ENCODE measurements at regions not wholly inside any gene's neighbourhood (a gene's known extent, or its start where the extent isn't known, plus 50 kb on each side); places are given as distances from the start of the nearest gene placed in this dataset.

- DNase-seq (ENCODE audit: insufficient read length, low spot score) (no peak), FAIRE-seq (no peak)
- TF ChIP-seq POLR2AphosphoS5 (IDR thresholded peaks at IDR 0.05; ENCODE audit: low read depth, low read length) (no peak), PAX5 (IDR thresholded peaks at IDR 0.05; ENCODE audit: insufficient read depth, low read length, severe bottlenecking) (no peak), TAF1 (IDR thresholded peaks at IDR 0.05; ENCODE audit: low read depth, low read length) (no peak), SPI1 (IDR thresholded peaks at IDR 0.05; ENCODE audit: low read depth, low read length) (no peak), POU2F2 (IDR thresholded peaks at IDR 0.05; ENCODE audit: low read depth, low read length) (no peak), POLR2A (IDR thresholded peaks at IDR 0.05; ENCODE audit: low read depth, low read length) (no peak)
These were observed 825.1 kb downstream of the RNF144A start for GRCh38 chr2:7742301-7742700.

- DNase-seq (ENCODE audit: insufficient read length, low spot score) (no peak), FAIRE-seq (no peak)
- TF ChIP-seq POU2F2 (IDR thresholded peaks at IDR 0.05; ENCODE audit: low read depth, low read length), result no peak
- no peak for TF ChIP-seq PAX5 (IDR thresholded peaks at IDR 0.05; ENCODE audit: insufficient read depth, low read length, severe bottlenecking)
These were observed 827.6 kb downstream of the RNF144A start for GRCh38 chr2:7744827-7745226.

GRCh38 chr2:7745369-7745768, 828.2 kb downstream of the RNF144A start:
- FAIRE-seq (no peak), DNase-seq (ENCODE audit: insufficient read length, low spot score) (no peak)
- TF ChIP-seq TAF1 (IDR thresholded peaks at IDR 0.05; ENCODE audit: low read depth, low read length) (no peak), POU2F2 (IDR thresholded peaks at IDR 0.05; ENCODE audit: low read depth, low read length) (no peak), POLR2A (IDR thresholded peaks at IDR 0.05; ENCODE audit: low read depth, low read length) (no peak), SPI1 (IDR thresholded peaks at IDR 0.05; ENCODE audit: low read depth, low read length) (no peak), PAX5 (IDR thresholded peaks at IDR 0.05; ENCODE audit: insufficient read depth, low read length, severe bottlenecking) (no peak), POLR2AphosphoS5 (IDR thresholded peaks at IDR 0.05; ENCODE audit: low read depth, low read length) (no peak)

DNA sequence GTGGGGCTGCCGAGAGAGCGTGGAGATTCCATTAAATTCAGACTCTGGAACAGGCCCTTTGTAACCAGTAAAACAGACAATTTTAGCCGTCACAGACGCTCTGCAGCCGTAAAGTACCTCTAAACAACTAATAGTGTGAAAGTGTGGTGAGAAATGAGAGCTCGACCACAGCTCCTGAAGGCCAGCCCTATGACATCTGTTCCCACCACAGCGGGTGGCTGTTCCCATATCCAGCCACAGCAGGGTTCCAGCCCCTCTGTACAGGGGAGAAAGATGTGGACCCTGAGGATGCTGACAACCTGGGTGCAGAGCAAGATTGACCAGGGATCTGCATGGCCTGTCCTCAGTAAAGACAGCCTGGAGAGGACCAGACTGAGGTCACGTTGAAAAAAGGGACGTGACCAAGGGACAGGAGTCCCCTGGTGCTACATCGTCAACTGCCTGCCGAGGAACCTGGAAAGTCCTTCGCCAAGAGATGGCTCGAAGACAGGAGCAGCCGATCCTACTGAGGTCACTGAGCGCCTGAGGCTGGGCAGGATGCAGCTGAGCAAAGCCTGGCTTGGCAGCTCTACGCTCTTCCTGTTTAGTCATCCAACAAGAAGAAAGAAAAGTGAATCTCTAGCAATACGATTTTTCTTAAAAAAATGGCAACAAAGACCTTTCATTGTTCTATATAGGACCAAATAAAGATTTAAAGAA, 831.7 kb downstream of the RNF144A start:
- no peak for TF ChIP-seq SPI1 (IDR thresholded peaks at IDR 0.05; ENCODE audit: low read depth, low read length)
- TF ChIP-seq POU2F2 (IDR thresholded peaks at IDR 0.05; ENCODE audit: low read depth, low read length), result no peak
- TF ChIP-seq POLR2A (IDR thresholded peaks at IDR 0.05; ENCODE audit: low read depth, low read length), result no peak
- no peak for TF ChIP-seq POLR2AphosphoS5 (IDR thresholded peaks at IDR 0.05; ENCODE audit: low read depth, low read length)
- no peak for TF ChIP-seq PAX5 (IDR thresholded peaks at IDR 0.05; ENCODE audit: insufficient read depth, low read length, severe bottlenecking)
- TF ChIP-seq TAF1 (IDR thresholded peaks at IDR 0.05; ENCODE audit: low read depth, low read length), result no peak

DNA sequence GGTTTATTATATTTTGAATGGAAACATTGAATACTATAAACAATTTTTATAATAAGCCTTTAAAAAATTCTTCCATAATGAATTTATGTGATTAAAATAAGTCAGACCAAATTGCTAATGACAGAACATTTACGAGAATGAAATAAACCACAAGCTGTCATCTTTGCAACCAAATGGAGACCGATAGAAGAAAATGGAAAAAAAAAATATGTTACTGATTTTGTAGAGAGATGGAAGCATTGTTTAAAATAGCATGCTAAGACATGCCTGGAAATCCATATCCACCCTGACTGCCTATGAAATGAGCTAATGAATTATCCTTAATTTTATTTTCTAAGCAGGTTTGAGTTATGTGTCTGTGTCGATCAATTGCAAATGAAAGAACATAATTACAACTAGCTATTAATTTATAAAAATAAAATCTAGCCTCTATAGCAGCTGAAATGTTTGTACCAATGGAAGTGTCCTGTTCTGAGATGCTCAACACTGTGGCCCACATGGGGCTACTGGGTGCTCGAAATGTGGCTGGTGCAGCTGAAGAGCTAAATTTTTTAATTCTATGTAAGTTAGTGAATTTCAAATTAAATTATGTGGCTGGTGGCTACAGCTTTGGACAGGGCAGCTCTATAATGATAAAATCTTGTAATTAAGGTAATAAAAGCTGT, 832.8 kb downstream of the RNF144A start:
- FAIRE-seq (no peak), DNase-seq (ENCODE audit: insufficient read length, low spot score) (no peak)
- TF ChIP-seq TAF1 (IDR thresholded peaks at IDR 0.05; ENCODE audit: low read depth, low read length) (no peak), SPI1 (IDR thresholded peaks at IDR 0.05; ENCODE audit: low read depth, low read length) (no peak), PAX5 (IDR thresholded peaks at IDR 0.05; ENCODE audit: insufficient read depth, low read length, severe bottlenecking) (no peak), POLR2AphosphoS5 (IDR thresholded peaks at IDR 0.05; ENCODE audit: low read depth, low read length) (no peak), POU2F2 (IDR thresholded peaks at IDR 0.05; ENCODE audit: low read depth, low read length) (no peak), POLR2A (IDR thresholded peaks at IDR 0.05; ENCODE audit: low read depth, low read length) (no peak)

More for the DNA sequence above, 831.7 kb downstream of the RNF144A start:
- no peak for DNase-seq (ENCODE audit: insufficient read length, low spot score)
- no peak for FAIRE-seq

GRCh38 chr2:7752291-7752690, 835.1 kb downstream of the RNF144A start:
- DNase-seq (ENCODE audit: insufficient read length, low spot score), result no peak
- TF ChIP-seq POU2F2 (IDR thresholded peaks at IDR 0.05; ENCODE audit: low read depth, low read length), result no peak
- no peak for TF ChIP-seq POLR2A (IDR thresholded peaks at IDR 0.05; ENCODE audit: low read depth, low read length)
- no peak for TF ChIP-seq PAX5 (IDR thresholded peaks at IDR 0.05; ENCODE audit: insufficient read depth, low read length, severe bottlenecking)
- TF ChIP-seq TAF1 (IDR thresholded peaks at IDR 0.05; ENCODE audit: low read depth, low read length), result no peak
- no peak for TF ChIP-seq SPI1 (IDR thresholded peaks at IDR 0.05; ENCODE audit: low read depth, low read length)
- no peak for TF ChIP-seq POLR2AphosphoS5 (IDR thresholded peaks at IDR 0.05; ENCODE audit: low read depth, low read length)
- no peak for FAIRE-seq

GRCh38 chr2:7753777-7754176, 836.6 kb downstream of the RNF144A start:
- DNase-seq (ENCODE audit: insufficient read length, low spot score) (no peak), FAIRE-seq (no peak)
- no peak for TF ChIP-seq POU2F2 (IDR thresholded peaks at IDR 0.05; ENCODE audit: low read depth, low read length)
- no peak for TF ChIP-seq POLR2AphosphoS5 (IDR thresholded peaks at IDR 0.05; ENCODE audit: low read depth, low read length)
- TF ChIP-seq POLR2A (IDR thresholded peaks at IDR 0.05; ENCODE audit: low read depth, low read length), result no peak
- TF ChIP-seq PAX5 (IDR thresholded peaks at IDR 0.05; ENCODE audit: insufficient read depth, low read length, severe bottlenecking), result no peak
- TF ChIP-seq TAF1 (IDR thresholded peaks at IDR 0.05; ENCODE audit: low read depth, low read length), result no peak

- DNase-seq (ENCODE audit: insufficient read length, low spot score), result no peak
- TF ChIP-seq SPI1 (IDR thresholded peaks at IDR 0.05; ENCODE audit: low read depth, low read length) (no peak), POLR2A (IDR thresholded peaks at IDR 0.05; ENCODE audit: low read depth, low read length) (no peak), POU2F2 (IDR thresholded peaks at IDR 0.05; ENCODE audit: low read depth, low read length) (no peak), TAF1 (IDR thresholded peaks at IDR 0.05; ENCODE audit: low read depth, low read length) (no peak), POLR2AphosphoS5 (IDR thresholded peaks at IDR 0.05; ENCODE audit: low read depth, low read length) (no peak)
- no peak for FAIRE-seq
These were observed 838.7 kb downstream of the RNF144A start for GRCh38 chr2:7755879-7756278.

DNA sequence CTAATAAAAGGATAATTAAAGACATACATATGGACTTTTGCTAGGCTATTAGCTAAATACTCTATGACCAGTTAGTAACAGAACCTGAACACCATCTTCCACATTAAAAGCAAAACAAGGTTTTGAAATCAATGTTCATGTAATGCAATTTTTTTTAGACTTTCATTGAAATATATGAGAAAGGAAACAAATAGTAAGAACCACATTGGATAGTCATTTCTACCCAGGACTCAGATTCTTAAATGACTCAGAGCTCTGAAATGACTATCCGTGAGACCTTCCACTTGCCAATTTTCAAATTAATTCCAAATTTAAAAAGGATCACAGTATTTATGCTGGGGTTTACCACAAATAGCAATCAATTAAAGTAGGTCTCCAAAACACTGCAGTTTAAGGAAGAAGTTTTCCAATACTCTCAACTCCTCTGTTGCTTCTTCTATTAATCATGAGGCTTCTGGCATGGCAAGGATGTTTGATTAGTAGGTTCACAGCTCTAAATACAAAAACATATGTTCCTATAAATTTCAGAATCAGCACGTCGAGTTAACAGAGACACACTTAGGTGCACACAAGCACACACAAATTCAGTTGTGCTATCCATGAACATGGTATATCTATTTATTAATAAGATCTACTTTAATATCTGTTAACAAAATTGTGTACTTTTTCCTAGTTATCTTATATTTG, 841.0 kb downstream of the RNF144A start:
- FAIRE-seq (no peak), DNase-seq (ENCODE audit: insufficient read length, low spot score) (no peak)
- TF ChIP-seq POU2F2 (IDR thresholded peaks at IDR 0.05; ENCODE audit: low read depth, low read length) (no peak), TAF1 (IDR thresholded peaks at IDR 0.05; ENCODE audit: low read depth, low read length) (no peak), PAX5 (IDR thresholded peaks at IDR 0.05; ENCODE audit: insufficient read depth, low read length, severe bottlenecking) (no peak), SPI1 (IDR thresholded peaks at IDR 0.05; ENCODE audit: low read depth, low read length) (no peak), POLR2A (IDR thresholded peaks at IDR 0.05; ENCODE audit: low read depth, low read length) (no peak), POLR2AphosphoS5 (IDR thresholded peaks at IDR 0.05; ENCODE audit: low read depth, low read length) (no peak)

Measured in GM12891 (cell line).